GM12878 (cell line): ENCODE measurements at regions not wholly inside any gene's neighbourhood (a gene's known extent, or its start where the extent isn't known, plus 50 kb on each side); places are given as distances from the start of the nearest gene placed in this dataset.

Experiments
- CTCF ChIP-seq, 3 experiments: IDR thresholded peaks in 2 of 3; conservative IDR thresholded peaks in 1 of 3; 2 replicates each; pipeline ENCODE4 v1.5.1; 2011; ENCODE audit warnings: low read depth in 3 of 3, low read length in 3 of 3, mild to moderate bottlenecking in 3 of 3, control low read depth in 2 of 3, moderate library complexity in 2 of 3, inconsistent platforms in 1 of 3, mixed read lengths in 1 of 3; ENCODE audit not compliant: control insufficient read depth in 2 of 3, insufficient read depth in 1 of 3; ENCODE audit errors: extremely low read depth in 1 of 3
- EZH2 ChIP-seq: IDR thresholded peaks from 2 replicates; pipeline ENCODE4 v1.6.1; 2012; ENCODE audit warnings: low read depth, mild to moderate bottlenecking, control low read depth, inconsistent platforms, low read length, borderline replicate concordance; ENCODE audit not compliant: control insufficient read depth
- KDM1A ChIP-seq: fragments of 200-600 bp; sonication (generic); IDR thresholded peaks from 2 replicates; pipeline ENCODE4 v1.6.1; 2016; ENCODE audit warnings: borderline replicate concordance
- SMC3 ChIP-seq: IDR thresholded peaks from 2 replicates; pipeline ENCODE4 v1.6.1; 2011; ENCODE audit warnings: low read length, improper control_type of control experiment, borderline replicate concordance

- TF ChIP-seq CTCF (IDR thresholded peaks at IDR 0.05 in 2 of 3, conservative IDR thresholded peaks at IDR 0.05 in 1 of 3; ENCODE audit: control insufficient read depth in 2 of 3, extremely low read depth in 1 of 3, insufficient read depth in 1 of 3, low read depth in 3 of 3, low read length in 3 of 3) (no peak), KDM1A (no peak), EZH2 (no peak), SMC3 (no peak)
Observed at GRCh38 chr10:106454233-106454632, 710.3 kb downstream of the SORCS1 start.
